Left renal cortex interstitium (tissue), 4 donors: ENCODE measurements at regions not wholly inside any gene's neighbourhood (a gene's known extent, or its start where the extent isn't known, plus 50 kb on each side); places are given as distances from the start of the nearest gene placed in this dataset.

Experiments
- DNase-seq, 4 donors: peaks; one replicate each; pipeline ENCODE4 v3.0.0-alpha.2; 2013; ENCODE audit warnings: low read depth in 4 of 4, low spot score in 2 of 4, missing footprints in 1 of 4

- no peak for DNase-seq
Observed at GRCh38 chr5:142386137-142387023, 61.6 kb upstream of the SPRY4 start.

GRCh38 chr5:142385194-142385593 is 60.4 kb upstream of the SPRY4 start:
- DNase-seq: no peak

- no peak for DNase-seq
Observed at GRCh38 chr5:142384014-142384413, 59.2 kb upstream of the SPRY4 start.

GRCh38 chr5:142382186-142382585 is 57.4 kb upstream of the SPRY4 start:
- DNase-seq: no peak

GRCh38 chr5:142378737-142379634 is 54.2 kb upstream of the SPRY4 start:
- no peak for DNase-seq

GRCh38 chr5:142375944-142376411 is 51.2 kb upstream of the SPRY4 start:
- DNase-seq: no peak
